Choroid plexus epithelial cell (primary cell): ENCODE measurements at regions not wholly inside any gene's neighbourhood (a gene's known extent, or its start where the extent isn't known, plus 50 kb on each side); places are given as distances from the start of the nearest gene placed in this dataset.
A peak's percentile ranks its signal among the peaks of the same experiment; 100 is the strongest.

ENCODE experiments used
- DNase-seq: peaks from one replicate; pipeline ENCODE4 v3.0.0-alpha.2; 2010; ENCODE audit warnings: low read depth
- H3K4me3 ChIP-seq: 2 replicates; pipeline ENCODE4 v1.5.1; 2011; ENCODE audit warnings: low read depth, mild to moderate bottlenecking, control low read depth, low read length, moderate library complexity
- TF ChIP-seq, protein P1 (sequence below): conservative IDR thresholded peaks from 2 replicates; pipeline ENCODE4 v1.5.1; 2011; ENCODE audit warnings: low read depth, mild to moderate bottlenecking, control low read depth, inconsistent platforms, low read length, moderate library complexity

- no peak overlapping the region for H3K4me3 ChIP-seq
- peak; percentile 31 for DNase-seq
- TF ChIP-seq, protein P1, sequence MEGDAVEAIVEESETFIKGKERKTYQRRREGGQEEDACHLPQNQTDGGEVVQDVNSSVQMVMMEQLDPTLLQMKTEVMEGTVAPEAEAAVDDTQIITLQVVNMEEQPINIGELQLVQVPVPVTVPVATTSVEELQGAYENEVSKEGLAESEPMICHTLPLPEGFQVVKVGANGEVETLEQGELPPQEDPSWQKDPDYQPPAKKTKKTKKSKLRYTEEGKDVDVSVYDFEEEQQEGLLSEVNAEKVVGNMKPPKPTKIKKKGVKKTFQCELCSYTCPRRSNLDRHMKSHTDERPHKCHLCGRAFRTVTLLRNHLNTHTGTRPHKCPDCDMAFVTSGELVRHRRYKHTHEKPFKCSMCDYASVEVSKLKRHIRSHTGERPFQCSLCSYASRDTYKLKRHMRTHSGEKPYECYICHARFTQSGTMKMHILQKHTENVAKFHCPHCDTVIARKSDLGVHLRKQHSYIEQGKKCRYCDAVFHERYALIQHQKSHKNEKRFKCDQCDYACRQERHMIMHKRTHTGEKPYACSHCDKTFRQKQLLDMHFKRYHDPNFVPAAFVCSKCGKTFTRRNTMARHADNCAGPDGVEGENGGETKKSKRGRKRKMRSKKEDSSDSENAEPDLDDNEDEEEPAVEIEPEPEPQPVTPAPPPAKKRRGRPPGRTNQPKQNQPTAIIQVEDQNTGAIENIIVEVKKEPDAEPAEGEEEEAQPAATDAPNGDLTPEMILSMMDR, result no peak
These were observed 63.7 kb upstream of the HHIP start for GRCh38 chr4:144582105-144582850.

DNA sequence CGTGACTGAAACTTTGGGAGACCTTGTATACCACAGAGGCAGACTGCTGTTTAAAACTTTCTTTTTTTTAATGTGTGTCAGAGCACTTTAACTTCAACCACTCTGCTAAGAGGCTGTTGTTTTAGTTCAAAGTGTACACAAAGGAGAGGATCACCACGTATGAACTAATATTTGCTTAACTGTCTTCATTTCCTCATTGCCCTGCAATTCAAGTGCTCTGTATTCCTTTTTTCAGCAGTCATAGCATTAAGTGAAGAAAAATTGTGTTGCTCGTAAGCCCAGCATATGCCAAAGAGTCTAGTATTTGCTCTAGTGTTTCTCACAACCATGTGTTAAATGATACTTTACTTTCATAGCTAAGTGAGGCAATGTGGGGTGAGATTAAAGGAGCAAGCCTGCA, 63.0 kb upstream of the HHIP start:
- DNase-seq, result peak; percentile 32
- H3K4me3 ChIP-seq, result no peak overlapping the region
- TF ChIP-seq, protein P1, result no peak

DNA sequence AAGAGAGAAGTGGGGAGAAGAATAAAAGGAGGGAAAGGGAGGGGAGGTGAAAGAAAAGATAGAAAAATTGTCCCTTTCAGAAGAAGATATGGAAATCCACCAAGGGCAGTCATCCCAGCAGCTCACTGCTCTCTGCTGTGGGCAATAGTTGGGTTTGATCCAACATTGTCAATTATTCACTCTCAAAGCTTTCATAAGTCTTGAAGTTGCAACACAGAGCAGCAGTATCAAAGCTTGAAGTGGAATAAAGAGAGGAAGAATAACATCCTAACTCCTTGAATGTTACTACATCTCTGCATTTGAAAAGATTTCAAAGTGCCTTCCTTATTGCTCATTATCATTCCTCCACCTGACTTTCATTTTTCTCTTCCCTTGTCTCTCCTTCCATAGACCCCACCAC, 62.3 kb upstream of the HHIP start:
- H3K4me3 ChIP-seq, result no peak overlapping the region
- DNase-seq, result peak; percentile 72
- TF ChIP-seq, protein P1, result no peak

GRCh38 chr4:144584428-144584827, 61.5 kb upstream of the HHIP start:
- TF ChIP-seq, protein P1, result peak; percentile 29
- H3K4me3 ChIP-seq, result no peak overlapping the region
- peak; percentile 35 for DNase-seq

- no peak overlapping the region for H3K4me3 ChIP-seq
- no peak for DNase-seq
- TF ChIP-seq, protein P1, result no peak
These were observed 56.4 kb upstream of the HHIP start for GRCh38 chr4:144589512-144589911.

DNA sequence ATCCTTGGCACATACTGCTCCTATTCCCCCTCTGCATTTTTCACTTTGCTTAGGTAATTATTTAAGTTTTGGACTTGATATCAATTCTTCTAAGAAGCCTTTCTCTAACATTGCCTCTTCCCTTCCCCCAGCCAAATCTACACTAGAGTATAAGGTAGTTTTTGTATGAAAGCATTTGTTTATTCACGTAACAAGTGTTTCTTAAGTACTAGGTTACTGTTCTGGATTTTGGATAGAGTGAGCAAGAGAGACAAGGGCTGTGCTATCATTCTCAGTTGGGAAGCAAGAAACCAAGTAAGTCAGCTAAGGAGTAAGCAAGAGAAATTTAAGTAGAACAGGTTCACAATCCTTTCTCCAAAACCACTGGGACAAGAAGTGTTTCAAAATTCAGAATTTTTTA, 55.9 kb upstream of the HHIP start:
- no peak overlapping the region for H3K4me3 ChIP-seq
- no peak for DNase-seq
- TF ChIP-seq, protein P1, result no peak

DNA sequence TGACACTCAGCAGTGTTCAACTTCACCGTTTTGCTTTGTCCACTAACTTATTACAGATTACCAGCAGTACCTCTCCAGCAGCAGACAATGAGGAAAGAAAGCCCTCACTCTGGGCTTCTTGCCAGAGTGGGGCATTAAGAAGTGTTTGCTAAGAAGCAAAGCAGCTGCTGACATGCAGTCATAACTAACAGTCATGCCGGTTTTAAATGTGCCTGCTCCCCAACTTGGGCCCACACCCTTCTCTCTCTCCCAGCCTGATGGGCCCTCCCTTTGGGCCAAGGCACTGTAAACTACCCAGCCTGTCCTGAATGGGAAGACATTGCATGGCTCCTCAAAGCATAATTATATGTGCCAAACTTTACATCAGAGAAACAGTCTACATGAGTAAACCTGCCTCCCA, 54.6 kb upstream of the HHIP start:
- TF ChIP-seq, protein P1, result no peak
- peak; percentile 86 for DNase-seq
- H3K4me3 ChIP-seq, result no peak overlapping the region
